GM21423 (cell line): ENCODE measurements at regions not wholly inside any gene's neighbourhood (a gene's known extent, or its start where the extent isn't known, plus 50 kb on each side); places are given as distances from the start of the nearest gene placed in this dataset.
"Not testable (repeated sequence)": the region's sequence is repeated elsewhere in the genome, so short reads cannot be mapped to it uniquely, and the experiment has no call there.

ENCODE experiments used
- ATAC-seq: cut with Tn5 transposase; IDR thresholded peaks from one replicate; pipeline ENCODE4 v1.9.1; 2021; ENCODE audit warnings: mild to moderate bottlenecking, moderate library complexity; ENCODE audit not compliant: unreplicated experiment

DNA sequence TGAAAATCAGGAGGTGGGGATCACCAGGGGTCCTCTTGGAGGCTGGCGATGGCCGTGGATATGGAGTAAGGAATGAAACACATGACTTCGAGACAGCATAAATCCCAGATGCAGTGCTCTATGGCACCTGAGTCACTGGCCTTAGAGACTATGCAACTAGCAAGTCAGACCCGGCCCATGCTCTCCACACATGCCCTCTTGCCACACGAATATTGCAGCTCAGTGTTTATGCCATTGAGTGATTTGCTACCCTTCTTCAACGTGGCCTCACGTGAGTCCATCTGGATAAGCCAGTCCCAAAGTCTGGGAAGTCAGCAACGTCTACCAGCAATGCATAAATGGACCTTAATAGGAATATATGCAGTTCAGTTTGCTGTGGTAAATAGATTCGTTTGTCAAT, 466.3 kb downstream of the CD83 start:
- no peak for ATAC-seq

DNA sequence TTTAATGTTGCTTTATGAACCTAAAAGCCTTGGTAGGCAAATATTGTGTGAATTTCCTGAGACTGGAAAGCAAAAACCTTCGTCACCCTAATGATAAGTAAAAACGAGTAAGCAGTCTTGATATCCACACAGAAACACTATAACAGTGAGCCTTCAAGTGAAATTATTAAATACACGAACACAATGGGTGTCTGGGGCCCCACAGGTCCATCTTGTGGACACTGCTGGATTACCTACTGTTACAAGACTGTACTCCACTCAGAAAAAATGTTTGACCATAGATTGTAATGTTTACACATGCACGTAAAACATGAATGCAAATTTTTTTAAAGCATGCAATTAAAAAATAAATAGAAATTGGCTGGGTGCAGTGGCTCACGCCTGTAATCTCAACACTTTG, 466.9 kb downstream of the CD83 start:
- no peak for ATAC-seq

DNA sequence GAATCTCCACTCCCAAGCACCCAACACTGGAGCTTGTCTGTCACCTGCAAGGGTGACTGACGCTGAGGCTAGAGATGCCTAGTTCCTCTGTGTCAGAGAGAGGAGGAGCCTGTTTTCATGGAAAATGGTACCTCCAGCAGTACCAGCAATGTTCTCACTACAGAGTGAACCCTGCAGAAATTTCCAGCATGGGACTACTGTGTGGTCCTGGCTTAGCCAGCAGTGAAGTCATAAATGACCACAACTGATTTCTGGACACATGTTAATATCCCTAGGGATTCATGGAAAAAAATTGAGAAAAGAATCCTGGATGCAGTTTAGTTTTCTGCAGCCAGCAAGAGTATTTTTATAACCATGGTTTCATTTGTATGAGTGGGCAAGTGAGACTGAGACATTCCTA, 468.1 kb downstream of the CD83 start:
- ATAC-seq, result no peak

DNA sequence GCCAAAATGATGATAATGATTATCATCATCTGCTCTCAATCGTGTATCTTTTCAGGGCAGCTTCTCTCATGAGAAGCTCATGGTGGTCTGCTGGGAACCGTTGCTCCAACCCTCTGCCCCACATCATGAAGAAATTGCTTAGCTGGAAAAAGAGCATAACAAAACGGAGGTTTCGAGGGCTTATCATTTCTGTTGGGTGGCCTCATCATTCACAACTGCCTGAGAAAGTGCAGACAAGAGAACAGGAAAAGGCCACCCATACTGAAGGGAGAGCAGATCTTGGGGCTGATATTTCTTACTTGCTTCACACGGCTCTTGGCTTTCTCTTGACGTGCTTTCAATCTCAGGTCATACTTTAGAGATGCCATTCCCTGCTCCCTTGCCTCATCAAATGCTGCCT, 471.6 kb downstream of the CD83 start:
- no peak for ATAC-seq

DNA sequence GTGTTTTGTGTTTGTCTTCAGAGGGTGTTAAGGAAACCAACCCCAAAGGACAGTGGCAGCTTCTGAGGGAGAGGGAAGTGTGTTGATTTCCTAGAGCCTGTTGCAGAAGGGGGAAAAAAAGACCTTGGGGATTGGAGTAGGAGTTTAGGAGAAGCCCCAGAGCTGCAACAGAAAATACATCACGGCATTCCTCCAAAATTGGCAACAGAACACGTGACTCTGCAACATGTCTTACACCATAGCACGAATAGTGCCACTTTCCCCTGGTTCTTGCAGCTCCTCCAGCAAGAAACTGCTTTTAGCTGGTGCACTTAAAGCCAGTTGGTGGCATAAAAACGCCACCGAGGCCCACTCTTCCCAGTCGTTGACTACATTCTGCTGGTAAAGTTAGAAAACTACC, 473.0 kb downstream of the CD83 start:
- no peak for ATAC-seq

DNA sequence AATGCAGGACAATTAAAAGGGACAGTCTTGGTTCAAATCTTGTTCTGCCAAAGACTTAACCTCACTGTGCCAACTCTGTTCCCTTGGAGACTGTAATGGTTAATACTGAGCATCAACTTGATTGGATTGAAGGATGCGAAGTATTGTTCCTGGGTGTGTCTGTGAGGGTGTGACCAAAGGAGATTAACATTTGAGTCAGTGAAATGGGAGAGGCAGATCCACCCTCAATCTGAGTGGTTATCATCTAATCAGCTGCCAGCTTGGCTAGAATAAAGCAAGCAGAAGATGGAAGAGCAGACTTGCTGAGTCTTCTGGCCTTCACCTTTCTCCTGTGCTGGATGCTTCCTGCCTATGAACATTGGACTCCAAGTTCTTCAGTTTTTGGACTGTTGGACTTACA, 474.4 kb downstream of the CD83 start:
- ATAC-seq, result no peak

DNA sequence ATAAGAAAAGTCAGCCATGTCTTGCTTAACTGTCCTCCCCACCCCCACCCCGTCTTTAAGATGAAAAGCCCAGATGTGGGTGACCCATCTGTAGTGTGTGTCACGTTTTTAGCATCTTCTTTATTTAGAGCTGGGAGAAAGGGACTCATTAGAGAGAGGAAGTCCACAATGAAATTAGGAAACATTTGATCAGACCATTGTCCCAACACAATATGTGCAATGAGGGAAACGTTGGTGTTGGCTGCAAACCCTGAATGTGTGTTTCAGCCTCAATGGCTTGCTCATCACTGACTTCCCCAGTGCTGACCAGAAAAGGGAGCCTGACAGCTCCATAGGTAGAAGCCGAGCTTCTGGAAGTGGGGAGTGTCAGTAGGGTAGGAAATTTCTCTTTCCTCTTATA, 475.7 kb downstream of the CD83 start:
- no peak for ATAC-seq

DNA sequence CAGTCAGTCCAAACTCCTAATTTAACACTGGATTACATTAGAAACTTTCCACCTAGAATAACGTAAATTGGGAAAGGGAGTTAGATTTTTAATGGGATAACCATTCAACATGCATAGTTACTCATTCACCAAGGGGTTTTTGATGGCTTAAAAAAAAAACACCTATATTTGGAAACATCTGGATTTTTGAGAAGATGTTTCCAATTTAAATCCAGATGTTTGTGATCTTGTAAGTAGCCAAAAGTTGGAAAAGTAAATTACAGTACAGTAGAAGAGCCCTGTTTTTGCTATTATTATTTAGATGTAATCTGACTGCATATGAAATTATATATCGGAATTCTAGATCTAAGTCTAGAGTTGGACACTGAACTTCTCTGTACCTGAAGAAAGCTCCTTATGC, 478.2 kb downstream of the CD83 start:
- ATAC-seq, result no peak

DNA sequence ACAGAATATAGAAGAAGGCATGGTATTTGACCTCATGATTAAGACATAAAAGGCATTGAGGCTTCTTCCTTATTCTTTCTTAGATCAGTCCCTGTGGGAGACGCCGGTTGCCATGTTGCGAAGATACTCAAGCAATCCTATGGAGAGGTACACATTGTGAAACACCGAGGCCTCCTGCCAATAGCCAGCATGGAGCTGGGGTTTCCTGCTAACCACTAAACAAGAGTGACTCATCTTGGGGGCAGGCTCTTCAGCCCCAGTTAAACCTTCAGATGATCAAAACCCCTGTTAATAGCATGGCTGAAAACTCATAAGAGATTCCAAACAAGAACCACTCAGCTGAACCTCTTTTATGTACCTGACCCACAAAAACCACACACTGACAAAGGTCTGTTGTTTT, 478.8 kb downstream of the CD83 start:
- ATAC-seq, result no peak

DNA sequence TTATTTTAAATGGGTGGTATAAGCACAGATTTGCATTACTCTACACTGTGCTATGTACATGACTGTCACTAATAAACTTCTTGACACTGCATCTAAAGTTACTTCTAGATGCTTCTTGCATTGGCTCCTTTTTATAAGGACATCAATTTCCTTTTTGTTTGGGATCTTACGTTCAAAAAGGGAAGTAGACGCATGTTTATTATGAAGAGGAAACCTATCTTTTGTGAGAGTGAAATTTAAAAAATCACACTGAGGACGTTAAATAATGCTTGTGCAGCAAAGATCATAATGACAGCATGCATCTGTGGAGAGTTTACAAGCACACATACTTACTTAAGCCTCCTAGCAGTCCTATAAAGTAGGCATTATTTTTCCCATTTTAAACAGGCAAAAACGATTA, 479.5 kb downstream of the CD83 start:
- no peak for ATAC-seq

DNA sequence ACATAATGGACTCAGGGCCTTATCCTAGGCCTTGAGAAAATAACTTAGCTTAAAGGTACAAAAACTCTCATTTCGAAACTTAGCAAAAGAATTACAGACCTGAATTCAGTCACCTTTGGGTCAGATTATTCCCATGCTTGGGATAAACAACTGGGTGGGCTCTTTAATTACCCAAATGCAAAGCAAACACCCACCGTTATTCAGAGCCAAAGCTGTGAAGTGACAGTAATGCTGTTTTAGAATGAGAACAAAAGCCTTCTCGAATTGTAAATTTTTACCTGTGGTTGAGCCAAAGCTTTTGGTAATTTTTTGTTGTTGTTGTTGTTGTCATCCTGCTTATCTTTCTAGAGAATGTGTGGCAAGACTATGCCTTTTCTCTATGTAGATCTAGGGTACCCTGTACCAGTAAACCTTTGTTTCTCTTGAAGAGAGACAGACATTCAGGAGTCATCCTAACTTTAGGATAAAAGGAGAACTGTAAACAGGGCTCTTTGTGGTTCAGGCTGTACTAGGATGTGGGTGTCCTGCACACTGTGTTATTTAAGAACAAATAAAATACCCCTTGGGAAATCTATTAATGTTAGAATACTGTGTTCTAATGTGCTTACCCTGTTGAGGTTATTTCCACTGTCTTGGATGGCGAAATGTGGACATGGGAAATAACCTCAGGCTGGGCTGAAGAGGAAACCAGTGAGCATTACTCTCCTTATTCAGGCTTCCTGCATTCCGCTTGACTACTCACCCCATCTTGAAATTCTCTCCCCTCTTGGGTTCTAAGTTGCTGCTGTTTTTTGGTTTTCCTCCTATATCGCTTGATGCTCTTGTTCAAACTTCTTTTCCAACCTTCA, 480.7 kb downstream of the CD83 start:
- ATAC-seq, result no peak

DNA sequence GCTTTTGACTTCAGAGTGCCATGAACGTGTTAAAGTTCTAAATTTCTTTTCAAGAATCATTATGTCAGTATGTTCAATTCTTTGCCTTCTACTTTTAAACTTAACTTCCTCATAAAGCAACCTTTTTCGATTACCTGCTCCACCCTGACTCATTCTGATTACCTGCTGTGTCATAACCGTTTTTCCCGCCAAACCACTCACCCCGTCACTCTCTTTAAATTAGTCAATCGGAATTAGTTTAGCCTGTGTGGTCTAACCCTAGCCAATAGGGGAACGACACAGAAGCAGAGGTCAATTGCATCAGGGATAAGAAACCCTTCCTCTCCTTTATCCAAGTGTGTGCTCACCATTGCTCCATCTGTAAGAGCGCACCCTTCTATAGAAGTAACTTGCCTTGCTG, 482.7 kb downstream of the CD83 start:
- not testable (repeated sequence) for ATAC-seq

DNA sequence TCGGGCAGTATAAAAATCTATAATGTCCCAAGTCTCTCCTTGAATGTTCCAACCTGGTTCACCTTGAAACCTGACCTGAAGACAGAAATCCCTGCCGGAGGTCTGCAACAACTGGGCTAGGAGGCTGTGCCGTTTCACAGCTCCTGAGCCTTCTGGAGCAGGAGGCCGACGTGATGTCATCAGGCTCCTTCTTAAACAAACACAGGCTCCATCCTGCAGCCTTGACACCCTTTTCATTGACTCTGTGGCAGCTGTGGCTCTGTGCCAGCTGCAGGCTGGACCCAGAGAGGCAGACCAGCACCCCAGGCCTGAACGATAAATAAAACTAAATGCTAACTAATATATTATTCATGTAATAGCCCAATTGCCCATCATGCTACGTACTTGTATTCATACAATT, 483.9 kb downstream of the CD83 start:
- ATAC-seq, result no peak

DNA sequence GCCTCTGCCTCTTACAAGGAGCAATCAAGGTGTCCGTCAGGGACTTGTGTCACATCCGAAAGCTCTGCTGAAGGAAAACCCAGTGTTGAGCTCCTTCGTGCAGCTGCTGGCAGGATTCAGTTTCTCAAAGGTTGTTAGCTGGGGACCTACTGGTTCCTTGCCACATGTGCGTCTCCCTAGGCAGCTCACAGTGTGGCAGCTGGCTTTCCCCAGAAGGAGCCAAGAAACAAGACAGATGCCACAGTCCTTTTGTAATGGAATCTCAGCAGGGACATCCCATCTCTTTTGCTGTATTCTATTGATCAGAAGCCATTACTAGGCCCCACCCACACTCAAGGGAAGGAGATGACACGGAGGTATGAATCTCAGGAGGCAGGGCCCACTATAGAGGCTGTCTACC, 488.8 kb downstream of the CD83 start:
- no peak for ATAC-seq

DNA sequence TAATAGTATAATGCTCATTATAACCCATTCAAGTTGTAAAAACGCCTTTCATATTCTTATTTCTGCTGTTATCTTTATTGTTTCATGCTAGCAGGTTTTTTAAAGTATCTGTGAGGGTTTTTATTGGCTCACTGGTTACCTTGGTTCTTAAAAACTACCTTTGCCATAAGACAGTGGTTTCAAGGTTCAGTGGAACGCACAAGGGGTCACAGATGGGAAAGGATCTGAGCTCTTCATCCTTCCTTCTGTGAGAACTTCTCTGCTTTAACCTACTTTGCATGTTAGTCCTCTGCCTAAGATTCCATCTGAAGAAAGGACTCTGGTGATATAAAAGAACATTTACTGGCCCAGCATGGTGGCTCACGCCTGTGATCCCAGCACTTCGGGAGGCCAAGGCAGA, 492.6 kb downstream of the CD83 start:
- no peak for ATAC-seq

DNA sequence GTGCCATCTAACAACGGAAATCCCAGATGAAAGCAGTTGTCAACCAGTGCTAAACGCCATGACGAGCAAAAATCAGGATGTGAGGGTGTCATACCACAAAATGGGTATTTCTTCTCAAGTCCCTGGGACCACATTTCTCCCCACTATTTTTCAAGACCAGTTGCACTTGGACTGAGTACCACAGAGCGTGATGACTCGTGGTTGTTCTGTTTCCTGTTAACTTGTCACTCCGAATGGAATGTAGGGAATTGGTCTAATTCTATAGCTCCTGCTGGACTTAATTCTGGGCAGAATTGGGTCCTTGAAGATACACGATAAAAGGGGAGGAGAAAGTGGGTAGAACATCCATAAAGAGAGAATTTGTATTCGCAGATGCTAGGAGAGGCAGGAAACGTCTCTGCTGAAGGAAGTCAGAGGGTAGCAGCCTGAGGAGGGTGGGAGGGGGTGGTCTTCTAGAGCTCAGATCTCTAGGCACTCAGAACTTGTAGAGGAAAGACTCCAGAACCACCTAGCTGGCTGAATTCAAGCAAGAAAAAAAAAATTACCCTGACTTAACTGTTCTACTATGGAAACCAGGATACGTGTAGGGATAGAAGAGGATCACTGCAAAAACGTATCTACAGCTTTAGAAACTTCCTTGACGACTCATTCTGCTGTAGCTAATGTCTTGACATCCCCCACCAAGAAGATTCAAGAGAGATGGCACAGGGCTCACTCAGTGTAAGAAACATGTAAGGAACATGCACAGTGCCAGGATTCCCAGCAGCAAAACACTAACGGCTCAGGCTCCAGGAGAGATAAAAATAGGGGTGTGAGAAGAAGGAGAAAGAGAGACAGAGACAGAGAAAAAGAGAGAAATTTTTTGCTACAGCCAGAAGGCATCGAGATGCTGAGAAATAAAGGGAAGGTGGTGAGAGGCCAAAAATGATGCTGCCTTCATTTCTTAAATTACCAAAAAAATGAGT, 494.7 kb downstream of the CD83 start:
- ATAC-seq, result no peak

DNA sequence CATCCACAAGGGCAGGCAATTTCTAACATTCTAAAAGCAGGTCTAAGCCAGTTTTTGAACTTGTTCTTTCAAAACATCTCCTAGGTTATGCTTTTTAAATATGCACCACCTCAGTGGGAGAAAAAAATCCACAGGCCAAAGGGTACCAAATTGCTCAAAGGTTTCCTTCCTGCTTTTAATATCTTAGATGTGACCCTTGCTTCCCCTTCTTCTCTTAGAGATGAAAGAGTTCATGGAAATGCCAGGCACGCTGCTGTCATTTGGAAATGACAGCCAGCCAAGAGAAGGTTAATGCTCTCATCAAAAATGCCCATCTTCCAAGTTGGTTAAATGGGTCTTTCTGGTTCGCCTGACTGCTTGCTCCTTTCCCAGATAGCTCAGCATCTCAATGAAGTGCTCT, 497.1 kb downstream of the CD83 start:
- ATAC-seq, result no peak

DNA sequence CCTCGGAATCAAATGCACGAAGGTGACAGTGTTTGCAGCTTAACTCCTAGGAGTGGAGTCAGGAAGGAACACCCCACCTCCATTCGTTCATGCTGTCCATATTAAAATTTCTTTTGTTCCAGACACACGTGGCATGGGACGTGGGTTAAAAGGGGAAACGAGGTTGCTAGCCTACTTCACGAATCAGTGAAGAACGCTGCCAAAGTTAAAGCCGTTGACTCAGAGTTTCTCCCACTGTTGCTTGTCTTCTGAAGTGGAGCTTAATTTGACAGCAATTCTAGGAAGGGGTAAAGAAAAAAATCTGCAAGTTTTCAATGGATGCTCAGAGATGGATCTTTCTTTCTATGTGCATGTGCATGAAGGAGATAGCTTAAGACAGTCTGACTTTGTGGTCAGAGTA, 499.1 kb downstream of the CD83 start:
- ATAC-seq, result no peak

DNA sequence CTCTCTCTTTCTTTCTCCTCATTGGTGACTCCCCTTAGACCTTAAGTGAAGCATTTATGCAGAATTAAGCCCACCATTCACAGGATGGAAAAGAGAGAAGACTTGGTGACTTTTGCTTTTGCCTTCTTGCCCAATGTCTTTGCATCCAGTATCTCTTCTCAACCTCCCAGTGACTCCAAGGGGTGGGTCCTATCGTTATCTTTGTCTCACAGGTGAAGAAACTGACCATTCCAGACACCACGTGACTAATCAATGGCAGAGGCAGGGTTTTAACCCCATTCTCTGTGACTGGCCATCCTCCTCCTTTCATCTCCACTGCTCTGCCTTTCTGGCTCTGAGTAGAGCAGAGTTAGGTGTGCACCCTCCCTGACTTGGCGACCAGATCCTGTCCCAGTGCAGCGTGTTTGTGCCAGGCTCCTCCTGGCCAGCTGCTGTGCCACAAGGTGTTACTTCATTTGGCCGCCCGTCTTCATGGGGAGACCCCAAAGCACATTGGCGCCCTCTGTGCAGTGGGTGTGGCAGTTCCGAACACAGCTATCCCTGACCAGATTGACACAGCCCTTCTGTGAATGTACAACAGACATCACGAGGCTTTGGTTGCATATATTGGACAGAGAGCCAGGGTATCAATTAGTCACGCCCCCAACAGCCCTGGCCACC, 501.3 kb downstream of the CD83 start:
- no peak for ATAC-seq

DNA sequence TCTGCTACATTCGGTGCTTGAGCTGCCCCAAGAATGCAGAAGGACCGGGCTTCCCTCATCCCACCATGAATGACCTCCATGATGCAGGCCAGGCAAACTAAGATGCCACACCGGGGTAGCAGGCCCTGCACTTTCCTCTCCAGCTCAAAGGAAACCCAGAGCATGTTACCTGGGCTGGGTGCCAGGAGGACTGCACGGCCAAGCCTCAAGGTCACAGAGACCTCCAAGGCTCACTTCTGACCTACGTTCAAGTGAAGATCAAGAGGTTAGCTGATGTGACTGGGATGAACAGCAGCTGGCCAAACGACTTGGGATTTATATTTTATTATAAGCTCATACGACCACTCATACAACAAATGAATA, 501.8 kb downstream of the CD83 start:
- ATAC-seq, result no peak

DNA sequence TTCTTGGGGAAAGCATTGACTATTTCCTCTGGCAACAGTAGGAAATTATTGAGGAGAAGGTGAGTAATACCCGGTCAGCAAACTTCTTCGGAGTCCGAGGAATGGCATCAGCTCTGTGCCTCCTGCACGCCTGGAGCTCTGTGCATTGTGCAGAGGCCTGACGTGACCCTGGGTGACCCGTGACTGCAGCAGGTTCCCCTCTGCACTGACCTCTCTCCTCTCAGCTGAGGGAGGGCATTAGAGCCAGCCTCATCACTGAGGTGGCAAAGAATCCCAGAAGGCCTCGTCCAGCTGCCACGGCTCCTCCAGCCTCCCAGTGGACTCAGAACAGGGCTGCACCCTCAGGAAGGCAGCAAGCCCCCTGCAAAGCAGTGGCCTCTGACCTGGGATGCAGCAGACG, 502.9 kb downstream of the CD83 start:
- ATAC-seq, result no peak

DNA sequence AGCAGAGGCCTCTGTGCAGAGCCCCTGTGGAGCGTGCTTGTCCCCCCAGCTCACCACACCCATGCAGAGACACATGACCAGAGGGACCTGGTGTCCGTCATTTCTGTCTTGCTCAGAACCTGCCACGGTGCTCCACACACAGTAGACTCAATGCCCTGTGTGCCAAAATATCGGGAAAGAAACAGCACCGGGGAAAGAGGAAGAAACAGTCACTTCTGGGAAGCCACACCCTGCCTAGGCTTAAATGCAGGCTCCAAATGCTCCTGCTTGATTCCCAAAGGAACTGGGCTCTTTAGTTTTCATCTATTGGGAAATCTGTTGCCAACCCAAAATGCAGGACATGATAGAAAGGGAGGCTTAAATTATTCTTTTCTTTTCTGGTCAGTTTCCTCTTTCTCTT, 503.9 kb downstream of the CD83 start:
- no peak for ATAC-seq
